HepG2 (cell line): ENCODE measurements at regions not wholly inside any gene's neighbourhood (a gene's known extent, or its start where the extent isn't known, plus 50 kb on each side); places are given as distances from the start of the nearest gene placed in this dataset.

Experiments
- ATAC-seq: fragments of 200-7000 bp; cut with Tn5 transposase; 3 replicates; pipeline ENCODE4 v1.9.1; 2020; ENCODE audit warnings: mild to moderate bottlenecking, moderate library complexity
- BruUV-seq: library from RNA; stranded (reverse); fragments of 400-500 nt; replicated peaks from 2 replicates; lab custom pipeline; 2021; lab: Mats Ljungman, UMichigan
- CTCF ChIA-PET: fragments of 300-600 bp; formaldehyde crosslinking; extraction: SDS; loops from one replicate; lab custom pipeline; 2021; ENCODE audit warnings: low total read pairs, inconsistent platforms, low intra/inter-chr PET ratio; lab: Yijun Ruan, JAX
- POLR2A ChIA-PET: fragments of 350-600 bp; sonication (Branson Sonifier 250); formaldehyde crosslinking; loops from one replicate; lab custom pipeline; 2020; ENCODE audit warnings: antibody characterized with exemption, inconsistent platforms; lab: Yijun Ruan, JAX
- DNase-seq: peaks from one replicate; pipeline ENCODE4 v3.0.0-alpha.2; 2015; ENCODE audit warnings: low spot score
- FAIRE-seq: peaks from 3 replicates; lab custom pipeline; 2011; peaks lifted over from hg19 to GRCh38; lab: Jason Lieb, UNC
- H2AFZ ChIP-seq: one replicate; pipeline ENCODE4 v1.6.1; 2011; ENCODE audit warnings: low read length, inconsistent platforms
- H3K27ac ChIP-seq: fragments of 300-600 bp; 3 replicates; pipeline ENCODE4 v1.8.0; 2011; ENCODE audit warnings: mixed run types, mild to moderate bottlenecking, mixed read lengths, low read length, inconsistent platforms; ENCODE audit not compliant: insufficient read depth; ENCODE audit errors: extremely low read length
- H3K27me3 ChIP-seq, 2 experiments: fragments of 200-600 bp in 1 of 2; 2 replicates in 1 of 2; 3 replicates in 1 of 2; pipeline versions ENCODE4 v1.6.0 to v1.8.0; 2011; ENCODE audit warnings: low read length in 2 of 2, mild to moderate bottlenecking in 2 of 2, moderate library complexity in 2 of 2, inconsistent platforms in 1 of 2; ENCODE audit not compliant: insufficient read depth in 2 of 2, control insufficient read depth in 1 of 2
- H3K36me3 ChIP-seq, 2 experiments: fragments of 200-600 bp in 1 of 2; replicated peaks in 1 of 2; 2 replicates in 1 of 2; 3 replicates in 1 of 2; pipeline versions ENCODE4 v1.5.1 to v1.8.0; 2011; ENCODE audit warnings: low read length in 2 of 2, inconsistent platforms in 1 of 2; ENCODE audit not compliant: insufficient read depth in 2 of 2, control insufficient read depth in 1 of 2
- H3K4me1 ChIP-seq: 2 replicates; pipeline ENCODE4 v1.5.1; 2012; ENCODE audit warnings: low read length, inconsistent platforms; ENCODE audit not compliant: insufficient read depth
- H3K4me2 ChIP-seq: 2 replicates; pipeline ENCODE4 v1.6.0; 2011; ENCODE audit warnings: low read depth, low read length, inconsistent platforms
- H3K4me3 ChIP-seq, 3 experiments: fragments of 200-600 bp in 1 of 3; sonication (generic), shearing (Covaris generic) in 1 of 3; replicated peaks in 1 of 3; 2 replicates each; pipeline ENCODE4 v1.5.1; 2011 to 2016; ENCODE audit warnings: low read length in 3 of 3, inconsistent platforms in 2 of 3, low read depth in 2 of 3, mild to moderate bottlenecking in 2 of 3, control low read depth in 1 of 3, mixed read lengths in 1 of 3; ENCODE audit not compliant: insufficient read depth in 1 of 3
- H3K79me2 ChIP-seq: one replicate; pipeline ENCODE4 v1.6.1; 2011; ENCODE audit warnings: low read length, inconsistent platforms; ENCODE audit not compliant: insufficient read depth
- H3K9ac ChIP-seq: 2 replicates; pipeline ENCODE4 v1.6.0; 2011; ENCODE audit warnings: mild to moderate bottlenecking, low read depth, low read length, inconsistent platforms; ENCODE audit not compliant: insufficient read depth
- H3K9me3 ChIP-seq: 2 replicates; pipeline ENCODE4 v1.5.1; 2012; ENCODE audit warnings: mild to moderate bottlenecking, low read length
- H4K20me1 ChIP-seq: 2 replicates; pipeline ENCODE4 v1.6.0; 2011; ENCODE audit warnings: inconsistent platforms, mild to moderate bottlenecking, low read length, moderate library complexity; ENCODE audit not compliant: insufficient read depth
- ELF4 ChIP-seq: sonication (generic); formaldehyde crosslinking; IDR thresholded peaks from 2 replicates; pipeline ENCODE4 v1.5.0; 2020; ENCODE audit warnings: missing genetic modification reagents, mild to moderate bottlenecking, moderate library complexity, borderline replicate concordance
- GPBP1L1 ChIP-seq: sonication (generic); formaldehyde crosslinking; IDR thresholded peaks from 2 replicates; pipeline ENCODE4 v1.5.0; 2020; ENCODE audit warnings: mild to moderate bottlenecking, missing genetic modification reagents
- GZF1 ChIP-seq: sonication (generic); formaldehyde crosslinking; IDR thresholded peaks from 2 replicates; pipeline ENCODE4 v1.5.1; 2020; ENCODE audit warnings: mild to moderate bottlenecking, missing genetic modification reagents
- HOXA9 ChIP-seq: sonication (generic); formaldehyde crosslinking; IDR thresholded peaks from 2 replicates; pipeline ENCODE4 v1.8.1; 2022; ENCODE audit warnings: missing genetic modification reagents, mild to moderate bottlenecking, moderate library complexity, borderline replicate concordance
- IKZF1 ChIP-seq: fragments of 450-650 bp; IDR thresholded peaks from 2 replicates; pipeline ENCODE4 v1.7.1; 2016
- KMT2A ChIP-seq: sonication (generic); formaldehyde crosslinking; IDR thresholded peaks from 2 replicates; pipeline ENCODE4 v1.4.0; 2020; ENCODE audit warnings: missing genetic modification reagents
- NBN ChIP-seq: fragments of 450-650 bp; conservative IDR thresholded peaks from 2 replicates; pipeline ENCODE4 v1.6.1; 2017
- NCOA5 ChIP-seq: sonication (generic); formaldehyde crosslinking; IDR thresholded peaks from 2 replicates; pipeline ENCODE4 v1.4.0; 2020; ENCODE audit warnings: missing genetic modification reagents
- ONECUT2 ChIP-seq: sonication (generic); formaldehyde crosslinking; IDR thresholded peaks from 2 replicates; pipeline ENCODE4 v1.4.0; 2020; ENCODE audit warnings: missing genetic modification reagents
- POLR2AphosphoS2 ChIP-seq: IDR thresholded peaks from 2 replicates; pipeline ENCODE4 v1.6.1; 2011; ENCODE audit warnings: low read depth, low read length, improper control_type of control experiment
- RBM39 ChIP-seq: fragments of 200-400 bp; formaldehyde crosslinking; IDR thresholded peaks from one replicate; pipeline ENCODE4 v1.6.1; 2018; ENCODE audit warnings: antibody characterized with exemption, mild to moderate bottlenecking, low read depth, low read length; ENCODE audit not compliant: poor library complexity, severe bottlenecking
- TAF1 ChIP-seq: sonication (generic); formaldehyde crosslinking; IDR thresholded peaks from 2 replicates; pipeline ENCODE4 v1.4.0; 2020; ENCODE audit warnings: missing genetic modification reagents
- ZNF616 ChIP-seq: sonication (generic); formaldehyde crosslinking; IDR thresholded peaks from 2 replicates; pipeline ENCODE4 v1.5.0; 2020; ENCODE audit warnings: low read depth, mild to moderate bottlenecking, missing genetic modification reagents
- ZNF652 ChIP-seq: IDR thresholded peaks from 2 replicates; pipeline ENCODE4 v1.6.1; 2016; ENCODE audit warnings: low read depth, borderline replicate concordance
- ZSCAN5A ChIP-seq: sonication (generic); formaldehyde crosslinking; IDR thresholded peaks from 2 replicates; pipeline ENCODE4 v1.8.0; 2022; ENCODE audit warnings: mild to moderate bottlenecking, missing genetic modification reagents, borderline replicate concordance
- WGBS: methylation state at CpG from one replicate; pipeline ENCODE4 v1.1.6; 2017; ENCODE audit warnings: low lambda C conversion rate; 5-methylcytosine and 5-hydroxymethylcytosine counted together
- in situ Hi-C: cut with HindIII; loops from 2 replicates; pipeline ENCODE4 v1.10.0; 2017; ENCODE audit warnings: low pct_unique_long_range_greater_than_20kb; ENCODE audit not compliant: extremely low pct_ligation_motif_present
- intact Hi-C: fragments of 100-400 bp; cut with micrococcal nuclease; formaldehyde crosslinking; loops from one replicate; pipeline ENCODE4 v1.10.0; 2022; ENCODE audit not compliant: unreplicated experiment
- TF ChIP-seq, protein P1 (sequence below): IDR thresholded peaks from 2 replicates; pipeline ENCODE4 v1.6.1; 2018; ENCODE audit warnings: missing genetic modification reagents, mild to moderate bottlenecking, missing compliant biosample characterization
- TF ChIP-seq, protein P2 (sequence below): fragments of 450-650 bp; IDR thresholded peaks from 2 replicates; pipeline ENCODE4 v1.6.1; 2017; ENCODE audit warnings: mild to moderate bottlenecking
- TF ChIP-seq, protein P3 (sequence below): sonication (generic); formaldehyde crosslinking; IDR thresholded peaks from 2 replicates; pipeline ENCODE4 v1.8.1; 2022; ENCODE audit warnings: mild to moderate bottlenecking, missing genetic modification reagents

DNA sequence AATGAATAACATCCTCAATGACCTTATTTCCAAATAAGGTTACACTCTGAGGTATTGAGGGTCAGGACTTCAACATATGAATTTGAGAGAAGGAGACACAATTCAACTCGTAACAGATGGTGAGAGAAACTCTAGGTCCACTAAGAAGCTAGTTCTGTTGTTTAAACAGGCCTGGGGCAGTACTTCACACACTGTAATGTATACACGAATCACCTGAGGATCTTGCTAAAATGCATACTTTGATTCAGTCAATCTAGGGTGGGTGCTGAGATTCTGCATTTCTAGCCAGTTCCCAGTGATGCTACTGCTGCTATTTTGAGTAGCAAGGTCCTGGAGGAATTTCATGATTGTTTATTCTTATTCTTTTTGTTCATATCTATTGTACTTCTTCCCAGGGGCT lies 186.8 kb downstream of the SATB1 start:
- DNase-seq: no peak
- TF ChIP-seq, protein P1, sequence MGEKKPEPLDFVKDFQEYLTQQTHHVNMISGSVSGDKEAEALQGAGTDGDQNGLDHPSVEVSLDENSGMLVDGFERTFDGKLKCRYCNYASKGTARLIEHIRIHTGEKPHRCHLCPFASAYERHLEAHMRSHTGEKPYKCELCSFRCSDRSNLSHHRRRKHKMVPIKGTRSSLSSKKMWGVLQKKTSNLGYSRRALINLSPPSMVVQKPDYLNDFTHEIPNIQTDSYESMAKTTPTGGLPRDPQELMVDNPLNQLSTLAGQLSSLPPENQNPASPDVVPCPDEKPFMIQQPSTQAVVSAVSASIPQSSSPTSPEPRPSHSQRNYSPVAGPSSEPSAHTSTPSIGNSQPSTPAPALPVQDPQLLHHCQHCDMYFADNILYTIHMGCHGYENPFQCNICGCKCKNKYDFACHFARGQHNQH (CRISPR knock-in tag): no peak
- no peak for TF ChIP-seq GZF1 (CRISPR knock-in tag)
- TF ChIP-seq IKZF1: no peak
- no peak for TF ChIP-seq NCOA5 (CRISPR knock-in tag)
- no peak for TF ChIP-seq RBM39
- no peak for TF ChIP-seq ZSCAN5A
- no peak for TF ChIP-seq GPBP1L1 (CRISPR knock-in tag)
- no peak for TF ChIP-seq NBN
- TF ChIP-seq KMT2A (CRISPR knock-in tag): no peak
- no peak for TF ChIP-seq ZNF652 (CRISPR knock-in tag)
- no peak for TF ChIP-seq ONECUT2 (CRISPR knock-in tag)
- TF ChIP-seq, protein P2, sequence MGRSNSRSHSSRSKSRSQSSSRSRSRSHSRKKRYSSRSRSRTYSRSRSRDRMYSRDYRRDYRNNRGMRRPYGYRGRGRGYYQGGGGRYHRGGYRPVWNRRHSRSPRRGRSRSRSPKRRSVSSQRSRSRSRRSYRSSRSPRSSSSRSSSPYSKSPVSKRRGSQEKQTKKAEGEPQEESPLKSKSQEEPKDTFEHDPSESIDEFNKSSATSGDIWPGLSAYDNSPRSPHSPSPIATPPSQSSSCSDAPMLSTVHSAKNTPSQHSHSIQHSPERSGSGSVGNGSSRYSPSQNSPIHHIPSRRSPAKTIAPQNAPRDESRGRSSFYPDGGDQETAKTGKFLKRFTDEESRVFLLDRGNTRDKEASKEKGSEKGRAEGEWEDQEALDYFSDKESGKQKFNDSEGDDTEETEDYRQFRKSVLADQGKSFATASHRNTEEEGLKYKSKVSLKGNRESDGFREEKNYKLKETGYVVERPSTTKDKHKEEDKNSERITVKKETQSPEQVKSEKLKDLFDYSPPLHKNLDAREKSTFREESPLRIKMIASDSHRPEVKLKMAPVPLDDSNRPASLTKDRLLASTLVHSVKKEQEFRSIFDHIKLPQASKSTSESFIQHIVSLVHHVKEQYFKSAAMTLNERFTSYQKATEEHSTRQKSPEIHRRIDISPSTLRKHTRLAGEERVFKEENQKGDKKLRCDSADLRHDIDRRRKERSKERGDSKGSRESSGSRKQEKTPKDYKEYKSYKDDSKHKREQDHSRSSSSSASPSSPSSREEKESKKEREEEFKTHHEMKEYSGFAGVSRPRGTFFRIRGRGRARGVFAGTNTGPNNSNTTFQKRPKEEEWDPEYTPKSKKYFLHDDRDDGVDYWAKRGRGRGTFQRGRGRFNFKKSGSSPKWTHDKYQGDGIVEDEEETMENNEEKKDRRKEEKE: no peak
- TF ChIP-seq ZNF616 (CRISPR knock-in tag): no peak
- TF ChIP-seq HOXA9: no peak
- no peak for TF ChIP-seq TAF1
- TF ChIP-seq, protein P3, sequence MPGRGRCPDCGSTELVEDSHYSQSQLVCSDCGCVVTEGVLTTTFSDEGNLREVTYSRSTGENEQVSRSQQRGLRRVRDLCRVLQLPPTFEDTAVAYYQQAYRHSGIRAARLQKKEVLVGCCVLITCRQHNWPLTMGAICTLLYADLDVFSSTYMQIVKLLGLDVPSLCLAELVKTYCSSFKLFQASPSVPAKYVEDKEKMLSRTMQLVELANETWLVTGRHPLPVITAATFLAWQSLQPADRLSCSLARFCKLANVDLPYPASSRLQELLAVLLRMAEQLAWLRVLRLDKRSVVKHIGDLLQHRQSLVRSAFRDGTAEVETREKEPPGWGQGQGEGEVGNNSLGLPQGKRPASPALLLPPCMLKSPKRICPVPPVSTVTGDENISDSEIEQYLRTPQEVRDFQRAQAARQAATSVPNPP (CRISPR knock-in tag): no peak
- no peak for TF ChIP-seq ELF4 (CRISPR knock-in tag)
- TF ChIP-seq POLR2AphosphoS2: no peak
- Histone ChIP-seq H3K9me3 (no peaks in the 10 kb centered on the region), H2AFZ (no peak overlapping the region), H3K27me3 (no peaks in the 10 kb centered on the region), H4K20me1 (no peaks in the 10 kb centered on the region), H3K4me2 (no peak overlapping the region), H3K36me3 (no peaks in the 10 kb centered on the region), H3K4me1 (no peaks in the 10 kb centered on the region), H3K79me2 (no peaks in the 10 kb centered on the region), H3K9ac (no peak overlapping the region), H3K27ac (no peak overlapping the region), H3K4me3 (no peak overlapping the region)
- BruUV-seq: no TSS peak
- intact Hi-C loops (no loop called here), in situ Hi-C loops (no loop called here)
- ChIA-PET CTCF (no interaction called here), POLR2A (no interaction called here)
- ATAC-seq: no peak
- FAIRE-seq: no peak
- whole genome bisulfite sequencing: 0% methylated on average over 2 of the region's 2 CpGs
